Mesothelial cell of epicardium (in vitro differentiated cells): ENCODE measurements at regions not wholly inside any gene's neighbourhood (a gene's known extent, or its start where the extent isn't known, plus 50 kb on each side); places are given as distances from the start of the nearest gene placed in this dataset.

Experiments used
- DNase-seq, 2 experiments: peaks; one replicate each; pipeline ENCODE4 v3.0.0; 2021; ENCODE audit warnings: low spot score in 2 of 2; ENCODE audit not compliant: unreplicated experiment in 2 of 2
- H3K27ac Mint-ChIP-seq: 2 replicates; pipeline ENCODE4 v1.8.0; 2021; ENCODE audit warnings: mixed read lengths
- H3K27me3 Mint-ChIP-seq: 2 replicates; pipeline ENCODE4 v1.8.0; 2021; ENCODE audit warnings: low read depth, mixed read lengths
- H3K36me3 Mint-ChIP-seq: 2 replicates; pipeline ENCODE4 v1.8.0; 2021; ENCODE audit warnings: mixed read lengths
- H3K4me1 Mint-ChIP-seq: 2 replicates; pipeline ENCODE4 v1.8.0; 2021; ENCODE audit warnings: mixed read lengths
- H3K4me3 Mint-ChIP-seq: 2 replicates; pipeline ENCODE4 v1.8.0; 2021; ENCODE audit warnings: mild to moderate bottlenecking, moderate library complexity, mixed read lengths
- H3K9me3 Mint-ChIP-seq: 2 replicates; pipeline ENCODE4 v1.8.0; 2021; ENCODE audit warnings: mixed read lengths
- TF ChIP-seq, protein P1 (sequence below): fragments of 200-600 bp; sonication (generic); IDR thresholded peaks from one replicate; pipeline ENCODE4 v1.5.0; 2021; ENCODE audit warnings: antibody characterized with exemption; ENCODE audit not compliant: unreplicated experiment

DNA sequence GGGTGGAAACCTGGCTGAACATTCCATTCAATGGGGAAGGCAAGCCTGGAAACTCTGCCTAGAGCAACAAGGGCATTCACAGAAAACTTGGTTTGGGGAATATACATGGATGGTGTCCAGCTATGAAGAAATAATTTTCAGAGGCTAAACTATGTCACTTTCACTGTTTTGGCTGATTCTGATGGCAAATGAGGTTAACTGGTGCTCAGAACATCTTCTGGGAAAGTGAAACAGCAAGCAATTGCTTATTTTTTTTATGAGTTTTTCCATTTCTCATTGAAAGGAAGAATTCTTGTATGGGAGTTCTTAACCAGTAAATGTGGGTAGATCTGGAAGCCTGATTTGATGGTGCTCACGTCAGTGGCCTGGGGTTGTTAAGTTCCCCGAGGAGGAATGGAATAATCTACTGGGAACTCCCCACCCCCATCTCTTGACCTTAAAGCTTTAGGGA, 132.8 kb upstream of the BTG1 start:
- Mint-ChIP-seq H3K27me3 (no peaks in the 10 kb centered on the region), H3K27ac (no peak overlapping the region), H3K4me1 (peaks cover 14% of the 10 kb centered on the region), H3K36me3 (no peaks in the 10 kb centered on the region), H3K4me3 (no peak overlapping the region), H3K9me3 (no peaks in the 10 kb centered on the region)
- TF ChIP-seq, protein P1, sequence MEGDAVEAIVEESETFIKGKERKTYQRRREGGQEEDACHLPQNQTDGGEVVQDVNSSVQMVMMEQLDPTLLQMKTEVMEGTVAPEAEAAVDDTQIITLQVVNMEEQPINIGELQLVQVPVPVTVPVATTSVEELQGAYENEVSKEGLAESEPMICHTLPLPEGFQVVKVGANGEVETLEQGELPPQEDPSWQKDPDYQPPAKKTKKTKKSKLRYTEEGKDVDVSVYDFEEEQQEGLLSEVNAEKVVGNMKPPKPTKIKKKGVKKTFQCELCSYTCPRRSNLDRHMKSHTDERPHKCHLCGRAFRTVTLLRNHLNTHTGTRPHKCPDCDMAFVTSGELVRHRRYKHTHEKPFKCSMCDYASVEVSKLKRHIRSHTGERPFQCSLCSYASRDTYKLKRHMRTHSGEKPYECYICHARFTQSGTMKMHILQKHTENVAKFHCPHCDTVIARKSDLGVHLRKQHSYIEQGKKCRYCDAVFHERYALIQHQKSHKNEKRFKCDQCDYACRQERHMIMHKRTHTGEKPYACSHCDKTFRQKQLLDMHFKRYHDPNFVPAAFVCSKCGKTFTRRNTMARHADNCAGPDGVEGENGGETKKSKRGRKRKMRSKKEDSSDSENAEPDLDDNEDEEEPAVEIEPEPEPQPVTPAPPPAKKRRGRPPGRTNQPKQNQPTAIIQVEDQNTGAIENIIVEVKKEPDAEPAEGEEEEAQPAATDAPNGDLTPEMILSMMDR = no peak
- DNase-seq = no peak

DNA sequence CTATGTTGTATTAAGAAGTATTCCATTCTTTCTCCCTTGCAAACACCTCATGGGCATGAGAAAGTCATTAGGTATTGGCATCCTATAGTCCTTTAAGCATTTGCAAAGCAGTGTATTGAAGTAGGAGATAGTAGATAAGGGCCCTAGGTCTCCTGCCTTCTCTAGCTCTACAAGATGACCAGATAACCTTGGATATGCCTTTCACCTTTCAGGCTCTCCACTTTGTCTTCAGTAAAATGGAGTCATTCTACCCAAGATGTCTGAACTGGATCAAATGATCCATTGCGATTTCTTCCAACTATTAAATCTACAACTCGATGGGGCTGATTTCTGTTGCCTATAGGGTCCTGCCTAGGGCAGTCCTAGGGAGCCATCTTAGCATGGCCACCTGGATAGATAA, 132.1 kb upstream of the BTG1 start:
- peaks cover 19% of the 10 kb centered on the region for H3K4me1 Mint-ChIP-seq
- no peaks in the 10 kb centered on the region for H3K9me3 Mint-ChIP-seq
- no peaks in the 10 kb centered on the region for H3K36me3 Mint-ChIP-seq
- no peaks in the 10 kb centered on the region for H3K27me3 Mint-ChIP-seq
- no peak overlapping the region for H3K27ac Mint-ChIP-seq
- no peak overlapping the region for H3K4me3 Mint-ChIP-seq
- TF ChIP-seq, protein P1 = no peak
- DNase-seq = no peak

DNA sequence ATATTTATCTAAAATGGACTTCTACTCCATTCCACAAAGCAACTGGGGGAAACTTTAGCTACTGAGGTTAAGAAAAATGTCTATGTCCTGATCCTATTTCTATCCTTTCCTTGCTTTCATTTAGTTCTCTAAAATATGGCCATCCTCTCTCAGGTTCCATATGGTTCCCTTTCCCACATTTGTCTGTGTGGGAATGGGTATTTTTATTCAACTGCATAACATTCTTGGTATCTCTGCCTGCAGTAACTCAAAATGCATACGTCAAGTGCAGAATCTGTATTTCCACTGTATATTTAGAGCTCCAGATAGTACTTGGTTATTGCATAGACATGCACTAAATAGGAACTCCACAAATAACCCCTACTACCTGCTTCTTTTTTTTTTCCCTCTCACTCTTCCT, 130.6 kb upstream of the BTG1 start:
- no peak for DNase-seq
- H3K4me1 Mint-ChIP-seq = peaks cover 28% of the 10 kb centered on the region
- no peak overlapping the region for H3K4me3 Mint-ChIP-seq
- H3K9me3 Mint-ChIP-seq = no peaks in the 10 kb centered on the region
- TF ChIP-seq, protein P1 = no peak
- no peaks in the 10 kb centered on the region for H3K27me3 Mint-ChIP-seq
- H3K27ac Mint-ChIP-seq = no peak overlapping the region
- no peaks in the 10 kb centered on the region for H3K36me3 Mint-ChIP-seq

DNA sequence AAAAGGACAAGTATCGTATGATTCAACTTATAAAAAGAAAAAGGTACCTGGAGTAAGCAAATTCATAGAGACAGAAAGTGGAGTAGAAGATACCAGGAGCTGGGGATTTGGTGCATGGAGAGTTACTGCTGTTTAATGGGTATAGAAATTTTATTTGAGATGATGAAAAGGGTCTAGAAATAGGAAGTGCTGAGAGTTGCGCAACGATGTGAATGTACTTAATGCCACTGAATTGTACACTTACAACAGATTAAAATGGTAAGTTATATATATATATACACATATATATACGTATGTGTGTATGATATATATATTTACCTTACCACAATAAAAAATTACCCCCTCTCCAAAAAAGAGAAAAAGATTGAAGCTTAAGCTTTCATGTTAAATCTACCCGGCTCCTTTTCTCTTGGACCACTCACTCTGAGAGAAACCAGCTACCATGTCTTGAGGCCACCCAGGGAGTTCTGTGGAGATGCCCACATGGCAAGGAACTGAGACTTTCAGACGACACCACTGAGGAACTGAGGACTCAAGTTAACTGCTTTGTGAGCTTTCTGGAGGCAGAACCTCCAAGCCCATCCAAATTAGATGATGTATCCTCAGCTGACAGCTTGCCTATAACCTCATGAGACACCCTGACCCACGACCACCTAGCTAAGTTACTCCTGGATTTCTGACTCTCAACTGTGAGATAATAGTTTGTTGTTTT, 130.0 kb upstream of the BTG1 start:
- H3K4me3 Mint-ChIP-seq = no peak overlapping the region
- H3K9me3 Mint-ChIP-seq = no peaks in the 10 kb centered on the region
- TF ChIP-seq, protein P1 = no peak
- no peaks in the 10 kb centered on the region for H3K36me3 Mint-ChIP-seq
- H3K27ac Mint-ChIP-seq = no peak overlapping the region
- peaks cover 33% of the 10 kb centered on the region for H3K4me1 Mint-ChIP-seq
- DNase-seq = no peak
- peaks cover 3% of the 10 kb centered on the region for H3K27me3 Mint-ChIP-seq

DNA sequence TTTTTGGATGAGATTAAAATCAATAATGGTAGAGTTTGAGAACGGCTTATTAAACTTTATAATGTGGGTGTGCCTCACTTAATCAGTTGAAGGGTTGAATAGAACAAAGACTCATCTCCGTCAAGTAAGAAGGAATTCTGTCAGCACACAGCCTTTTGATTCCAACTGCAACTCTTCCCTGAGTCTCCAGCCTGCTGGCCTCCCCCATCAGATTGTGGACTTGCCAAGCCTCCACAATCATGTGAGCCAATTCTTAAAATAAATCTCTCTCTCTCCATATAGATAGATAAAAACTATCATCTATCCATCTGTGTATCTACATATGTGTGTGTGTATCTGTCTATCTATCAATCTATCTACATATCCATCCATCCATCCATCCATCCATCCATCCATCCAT, 127.4 kb upstream of the BTG1 start:
- Mint-ChIP-seq H3K4me1 (peaks cover 31% of the 10 kb centered on the region), H3K27me3 (peaks cover 3% of the 10 kb centered on the region), H3K27ac (no peak overlapping the region), H3K36me3 (no peaks in the 10 kb centered on the region), H3K9me3 (no peaks in the 10 kb centered on the region), H3K4me3 (no peak overlapping the region)
- TF ChIP-seq, protein P1 = no peak
- no peak for DNase-seq
